ENCODE measurements at regions not wholly inside any gene's neighbourhood (a gene's known extent, or its start where the extent isn't known, plus 50 kb on each side); places are given as distances from the start of the nearest gene placed in this dataset.

- TF ChIP-seq, protein P1, sequence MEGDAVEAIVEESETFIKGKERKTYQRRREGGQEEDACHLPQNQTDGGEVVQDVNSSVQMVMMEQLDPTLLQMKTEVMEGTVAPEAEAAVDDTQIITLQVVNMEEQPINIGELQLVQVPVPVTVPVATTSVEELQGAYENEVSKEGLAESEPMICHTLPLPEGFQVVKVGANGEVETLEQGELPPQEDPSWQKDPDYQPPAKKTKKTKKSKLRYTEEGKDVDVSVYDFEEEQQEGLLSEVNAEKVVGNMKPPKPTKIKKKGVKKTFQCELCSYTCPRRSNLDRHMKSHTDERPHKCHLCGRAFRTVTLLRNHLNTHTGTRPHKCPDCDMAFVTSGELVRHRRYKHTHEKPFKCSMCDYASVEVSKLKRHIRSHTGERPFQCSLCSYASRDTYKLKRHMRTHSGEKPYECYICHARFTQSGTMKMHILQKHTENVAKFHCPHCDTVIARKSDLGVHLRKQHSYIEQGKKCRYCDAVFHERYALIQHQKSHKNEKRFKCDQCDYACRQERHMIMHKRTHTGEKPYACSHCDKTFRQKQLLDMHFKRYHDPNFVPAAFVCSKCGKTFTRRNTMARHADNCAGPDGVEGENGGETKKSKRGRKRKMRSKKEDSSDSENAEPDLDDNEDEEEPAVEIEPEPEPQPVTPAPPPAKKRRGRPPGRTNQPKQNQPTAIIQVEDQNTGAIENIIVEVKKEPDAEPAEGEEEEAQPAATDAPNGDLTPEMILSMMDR (IDR thresholded peaks at IDR 0.05; ENCODE audit: borderline replicate concordance, extremely low read depth, low read length, poor library complexity, severe bottlenecking), result no peak
- no peak for TF ChIP-seq EZH2 (IDR thresholded peaks at IDR 0.05; ENCODE audit: borderline replicate concordance, low read depth, low read length, severe bottlenecking)
These were observed 1395.5 kb downstream of the PLA2G4A start for GRCh38 chr1:188224263-188224662.
